Spleen (tissue), 11 donors: ENCODE measurements at regions not wholly inside any gene's neighbourhood (a gene's known extent, or its start where the extent isn't known, plus 50 kb on each side); places are given as distances from the start of the nearest gene placed in this dataset.

Source experiments
- DNase-seq: peaks from one replicate; pipeline ENCODE4 v3.0.0-alpha.2; 2020
- H3K27ac ChIP-seq, 8 donors: fragments of 200-600 bp; sonication (generic) in 7 of 8; 1 replicate in 4 of 8; 2 replicates in 4 of 8; pipeline versions ENCODE4 v1.5.0 to v1.8.0; 2016 to 2021; ENCODE audit warnings: inconsistent platforms in 4 of 8, mild to moderate bottlenecking in 4 of 8, moderate library complexity in 1 of 8
- H3K27me3 ChIP-seq, 7 donors: fragments of 200-600 bp; sonication (generic) in 6 of 7; replicated peaks in 1 of 7; 1 replicate in 4 of 7; 2 replicates in 3 of 7; pipeline versions ENCODE4 v1.5.0 to v1.8.0; 2016 to 2021; ENCODE audit warnings: inconsistent platforms in 3 of 7, mild to moderate bottlenecking in 1 of 7
- H3K36me3 ChIP-seq, 6 donors: fragments of 200-600 bp; sonication (generic) in 5 of 6; 1 replicate in 4 of 6; 2 replicates in 2 of 6; pipeline versions ENCODE4 v1.5.0 to v1.8.0; 2016 to 2021; ENCODE audit warnings: inconsistent platforms in 2 of 6
- H3K4me1 ChIP-seq, 6 donors: fragments of 200-600 bp; sonication (generic) in 5 of 6; 1 replicate in 3 of 6; 2 replicates in 3 of 6; pipeline versions ENCODE4 v1.5.0 to v1.8.0; 2016 to 2021; ENCODE audit warnings: inconsistent platforms in 3 of 6
- H3K4me3 ChIP-seq, 8 donors: fragments of 200-600 bp; sonication (generic) in 7 of 8; 1 replicate in 4 of 8; 2 replicates in 4 of 8; pipeline versions ENCODE4 v1.5.0 to v1.8.0; 2016 to 2021; ENCODE audit warnings: inconsistent platforms in 4 of 8, mild to moderate bottlenecking in 4 of 8, moderate library complexity in 2 of 8
- H3K9me3 ChIP-seq, 8 donors: fragments of 200-600 bp; sonication (generic) in 7 of 8; 1 replicate in 4 of 8; 2 replicates in 4 of 8; pipeline versions ENCODE4 v1.5.0 to v1.8.0; 2016 to 2021; ENCODE audit warnings: inconsistent platforms in 4 of 8
- POLR2A ChIP-seq, 3 donors: fragments of 450-650 bp; IDR thresholded peaks; one replicate each; pipeline ENCODE4 v1.5.1; 2017; ENCODE audit warnings: antibody characterized with exemption in 3 of 3, mild to moderate bottlenecking in 1 of 3
- POLR2AphosphoS5 ChIP-seq, 3 donors: sonication (generic); formaldehyde crosslinking; IDR thresholded peaks; one replicate each; pipeline ENCODE4 v1.5.1; 2017; ENCODE audit warnings: antibody characterized with exemption in 3 of 3
- WGBS, 5 donors: extraction: QIAGEN DNeasy Blood & Tissue Kit in 3 of 5; methylation state at CpG; one replicate each; pipeline versions ENCODE4 v1.1.5 to v1.1.7; 2013 to 2018; 5-methylcytosine and 5-hydroxymethylcytosine counted together
- intact Hi-C: fragments of 100-400 bp; cut with DNase I; formaldehyde crosslinking; loops from one replicate; pipeline ENCODE4 v1.15.0; 2023; ENCODE audit warnings: low total_unique reads
- TF ChIP-seq, protein P1 (sequence below), 11 experiments: fragments of 200-600 bp in 7 of 11; fragments of 450-650 bp in 4 of 11; sonication (generic) in 4 of 11; IDR thresholded peaks in 8 of 11; conservative IDR thresholded peaks in 3 of 11; 1 replicate in 7 of 11; 2 replicates in 4 of 11; pipeline versions ENCODE4 v1.4.0 to v1.8.0; 2016 to 2021; ENCODE audit warnings: antibody characterized with exemption in 11 of 11, inconsistent platforms in 4 of 11, mild to moderate bottlenecking in 1 of 11
- donor health status: healthy with polysubstance abuse.
- donor health status: DM: no; HTN: no; CAD: no; lungs with moderate emphysema.
- donor health status: DM: no; HTN: no; CAD: no.
- donor health status: Bipolar disorder and iron deficiency.
- donor health status: healthy.
- donor health status: DM: no; HTN: no; CAD: no.
- donor health status: DM: yes; HTN: yes; CAD: no.

GRCh38 chr4:186958726-186959350, 235.2 kb upstream of the FAT1 start:
- Histone ChIP-seq H3K27me3 (no peaks in the 10 kb centered on the region), H3K4me1 (no peaks in the 10 kb centered on the region), H3K36me3 (no peaks in the 10 kb centered on the region), H3K9me3 (peaks cover 0 to 4% (median 0%) of the 10 kb centered on the region in 8 donors), H3K27ac (no peak overlapping the region), H3K4me3 (no peak overlapping the region)
- TF ChIP-seq POLR2A (IDR thresholded peaks at IDR 0.05) (no peak), POLR2AphosphoS5 (IDR thresholded peaks at IDR 0.05) (no peak)
- TF ChIP-seq, protein P1, sequence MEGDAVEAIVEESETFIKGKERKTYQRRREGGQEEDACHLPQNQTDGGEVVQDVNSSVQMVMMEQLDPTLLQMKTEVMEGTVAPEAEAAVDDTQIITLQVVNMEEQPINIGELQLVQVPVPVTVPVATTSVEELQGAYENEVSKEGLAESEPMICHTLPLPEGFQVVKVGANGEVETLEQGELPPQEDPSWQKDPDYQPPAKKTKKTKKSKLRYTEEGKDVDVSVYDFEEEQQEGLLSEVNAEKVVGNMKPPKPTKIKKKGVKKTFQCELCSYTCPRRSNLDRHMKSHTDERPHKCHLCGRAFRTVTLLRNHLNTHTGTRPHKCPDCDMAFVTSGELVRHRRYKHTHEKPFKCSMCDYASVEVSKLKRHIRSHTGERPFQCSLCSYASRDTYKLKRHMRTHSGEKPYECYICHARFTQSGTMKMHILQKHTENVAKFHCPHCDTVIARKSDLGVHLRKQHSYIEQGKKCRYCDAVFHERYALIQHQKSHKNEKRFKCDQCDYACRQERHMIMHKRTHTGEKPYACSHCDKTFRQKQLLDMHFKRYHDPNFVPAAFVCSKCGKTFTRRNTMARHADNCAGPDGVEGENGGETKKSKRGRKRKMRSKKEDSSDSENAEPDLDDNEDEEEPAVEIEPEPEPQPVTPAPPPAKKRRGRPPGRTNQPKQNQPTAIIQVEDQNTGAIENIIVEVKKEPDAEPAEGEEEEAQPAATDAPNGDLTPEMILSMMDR (IDR thresholded peaks at IDR 0.05 in 8 of 11, conservative IDR thresholded peaks at IDR 0.05 in 3 of 11) = no peak
- intact Hi-C loops = no loop called here
- no peak for DNase-seq
- WGBS, 5 donors = 70 to 92% (median 87%) methylated on average over 9 of the region's 9 CpGs

DNA sequence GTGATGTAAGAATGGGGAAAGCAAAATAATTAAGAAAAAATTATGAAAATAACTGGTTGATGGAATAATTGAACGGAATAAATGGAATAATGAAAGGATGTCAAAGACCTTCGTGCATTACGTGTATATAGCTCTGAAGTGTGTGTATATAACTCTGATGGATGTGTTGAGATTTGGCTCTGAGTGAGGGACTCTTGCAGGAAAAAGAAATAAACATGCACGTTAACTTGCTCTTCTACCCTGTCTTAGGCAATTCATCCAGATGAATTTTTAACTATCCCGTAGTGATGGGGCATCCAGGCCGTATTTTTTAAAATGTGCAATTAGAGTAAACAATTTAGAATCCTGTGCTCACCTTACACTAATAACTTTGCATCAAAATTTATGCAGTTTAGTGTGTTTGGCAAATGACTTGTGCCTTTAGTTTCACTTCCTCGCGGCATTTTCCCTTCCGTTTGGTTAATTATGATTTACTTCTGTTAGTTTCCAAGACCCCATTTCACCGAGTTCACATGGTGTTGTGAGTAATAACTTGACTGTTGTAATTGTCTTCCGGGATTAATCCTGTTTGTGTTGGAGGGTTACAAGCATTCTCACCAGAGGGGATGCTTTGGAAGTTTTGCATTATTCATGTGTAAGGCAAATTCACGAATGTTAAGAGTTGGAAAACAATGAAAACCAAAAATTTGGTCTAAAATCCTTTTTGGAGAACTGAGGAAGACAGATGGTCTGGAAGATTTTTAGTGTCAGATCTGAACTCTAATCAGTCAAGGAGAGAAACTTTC, 256.5 kb upstream of the FAT1 start:
- no peak for TF ChIP-seq POLR2AphosphoS5 (IDR thresholded peaks at IDR 0.05)
- no peak for TF ChIP-seq POLR2A (IDR thresholded peaks at IDR 0.05)
- TF ChIP-seq, protein P1 (IDR thresholded peaks at IDR 0.05 in 8 of 11, conservative IDR thresholded peaks at IDR 0.05 in 3 of 11) = no peak
- Histone ChIP-seq H3K9me3 (peaks cover 0 to 6% (median 0%) of the 10 kb centered on the region in 8 donors), H3K27me3 (no peaks in the 10 kb centered on the region), H3K27ac (no peak overlapping the region), H3K4me3 (no peak overlapping the region), H3K36me3 (no peaks in the 10 kb centered on the region), H3K4me1 (no peaks in the 10 kb centered on the region)
- no peak for DNase-seq
- intact Hi-C loops = no loop called here
- WGBS, 5 donors = 54 to 67% (median 62%) methylated on average over 12 of the region's 12 CpGs

GRCh38 chr4:186981161-186981560, 257.5 kb upstream of the FAT1 start:
- no peak for DNase-seq
- Histone ChIP-seq H3K9me3 (peaks cover 0 to 6% (median 0%) of the 10 kb centered on the region in 8 donors), H3K27ac (no peak overlapping the region), H3K4me3 (no peak overlapping the region), H3K27me3 (no peaks in the 10 kb centered on the region), H3K36me3 (no peaks in the 10 kb centered on the region), H3K4me1 (no peaks in the 10 kb centered on the region)
- intact Hi-C loops = no loop called here
- no peak for TF ChIP-seq POLR2AphosphoS5 (IDR thresholded peaks at IDR 0.05)
- TF ChIP-seq, protein P1 (IDR thresholded peaks at IDR 0.05 in 8 of 11, conservative IDR thresholded peaks at IDR 0.05 in 3 of 11) = no peak
- no peak for TF ChIP-seq POLR2A (IDR thresholded peaks at IDR 0.05)
- WGBS, 5 donors = 50 to 81% (median 57%) methylated on average over 2 of the region's 2 CpGs

DNA sequence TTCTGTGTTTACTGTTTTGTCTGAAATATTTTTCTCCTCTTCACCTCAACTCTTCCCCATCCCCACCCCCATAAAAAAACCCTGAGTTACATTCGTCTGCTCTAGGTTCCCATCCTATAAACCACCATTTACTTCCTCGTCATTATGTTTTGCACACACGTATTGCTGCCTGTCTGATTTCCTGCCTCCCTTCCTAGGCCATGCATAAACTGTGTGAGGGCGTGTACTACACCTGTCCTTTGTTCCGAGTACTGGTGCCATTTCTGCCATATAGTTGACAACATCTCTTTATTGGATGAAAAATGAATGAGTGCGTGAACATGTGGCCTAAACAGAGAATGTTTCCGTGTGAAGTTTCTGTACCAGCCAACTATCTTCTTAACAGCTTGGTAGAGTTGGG, 258.5 kb upstream of the FAT1 start:
- intact Hi-C loops = no loop called here

More for the DNA sequence above, 258.5 kb upstream of the FAT1 start:
- no peak overlapping the region for H3K4me3 ChIP-seq
- H3K4me1 ChIP-seq = no peaks in the 10 kb centered on the region
- TF ChIP-seq, protein P1 (IDR thresholded peaks at IDR 0.05 in 8 of 11, conservative IDR thresholded peaks at IDR 0.05 in 3 of 11) = no peak
- no peak for TF ChIP-seq POLR2A (IDR thresholded peaks at IDR 0.05)
- TF ChIP-seq POLR2AphosphoS5 (IDR thresholded peaks at IDR 0.05) = no peak
- H3K36me3 ChIP-seq = no peaks in the 10 kb centered on the region
- no peaks in the 10 kb centered on the region for H3K27me3 ChIP-seq
- peaks cover 0 to 7% (median 0%) of the 10 kb centered on the region in 8 donors for H3K9me3 ChIP-seq
- no peak overlapping the region for H3K27ac ChIP-seq
- 71 to 79% (median 76%) methylated on average over 7 of the region's 7 CpGs for WGBS, 5 donors
- no peak for DNase-seq
